ENCODE measurements at regions not wholly inside any gene's neighbourhood (a gene's known extent, or its start where the extent isn't known, plus 50 kb on each side); places are given as distances from the start of the nearest gene placed in this dataset.

- no CpG with 5 or more reads among the region's 2 CpGs for WGBS (ENCODE audit: extremely low coverage, insufficient read length, low lambda C conversion rate)
- Mint-ChIP-seq H3K9me3 (peaks cover 17 to 26% of the 10 kb centered on the region in 2 experiments), H3K4me3 (no peak overlapping the region), H3K27me3 (ENCODE audit: low read depth) (peaks cover 12% of the 10 kb centered on the region; the same call in 1 of the 2 replicates), H3K27ac (no peak overlapping the region), H3K4me1 (no peaks in the 10 kb centered on the region), H3K36me3 (ENCODE audit: insufficient read depth in 1 of 3, low read depth in 3 of 3) (peaks cover 1 to 12% (median 6%) of the 10 kb centered on the region in 3 experiments; a peak in 5 of 7 replicates)
- Histone ChIP-seq H3K27me3 (ENCODE audit: insufficient read depth, low read length) (no peaks in the 10 kb centered on the region), H3K9me3 (ENCODE audit: control insufficient read depth, low read depth, low read length) (peaks cover 11% of the 10 kb centered on the region), H2BK5ac (ENCODE audit: insufficient read length, low read length) (no peak overlapping the region), H2BK120ac (ENCODE audit: low read depth, low read length, poor library complexity, severe bottlenecking) (no peak overlapping the region), H3K4ac (ENCODE audit: low read depth, low read length) (no peak overlapping the region), H3K79me2 (ENCODE audit: insufficient read depth, low read length) (no peaks in the 10 kb centered on the region), H3K4me1 (ENCODE audit: insufficient read depth, low read length) (no peaks in the 10 kb centered on the region), H3K9ac (ENCODE audit: extremely low read depth, insufficient read length, low read length) (no peak overlapping the region), H3K18ac (ENCODE audit: insufficient read length, low read depth, low read length) (no peak overlapping the region), H2AFZ (ENCODE audit: low read length) (no peak overlapping the region), H4K8ac (replicated peaks; ENCODE audit: insufficient read length, low read depth, low read length) (no peak overlapping the region), H2BK15ac (ENCODE audit: low read depth, low read length) (no peak overlapping the region), H3K27ac (ENCODE audit: insufficient read length, low read depth, low read length) (no peak overlapping the region), H3T11ph (ENCODE audit: low read length) (no peak overlapping the region), H4K20me1 (ENCODE audit: control insufficient read depth, insufficient read depth, insufficient read length) (no peaks in the 10 kb centered on the region), H3K14ac (ENCODE audit: insufficient read depth, low read length) (no peak overlapping the region), H2AK5ac (ENCODE audit: insufficient read length, low read length) (no peak overlapping the region), H3K23me2 (ENCODE audit: insufficient read length, low read depth, low read length, poor library complexity, severe bottlenecking) (no peaks in the 10 kb centered on the region), H2BK20ac (ENCODE audit: low read depth, low read length, poor library complexity, severe bottlenecking) (no peak overlapping the region), H3K79me1 (ENCODE audit: insufficient read depth, low read depth, low read length, poor library complexity, severe bottlenecking) (no peaks in the 10 kb centered on the region), H3K4me2 (ENCODE audit: insufficient read depth, insufficient read length, low read length) (no peak overlapping the region), H4K91ac (ENCODE audit: insufficient read length, low read depth, low read length) (no peak overlapping the region), H2BK12ac (ENCODE audit: insufficient read length, low read depth, low read length) (no peak overlapping the region), H3K23ac (ENCODE audit: insufficient read length, low read depth, low read length) (no peak overlapping the region), H4K5ac (ENCODE audit: insufficient read length, low read depth, low read length) (no peak overlapping the region), H3K56ac (ENCODE audit: insufficient read length, low read depth, low read length) (no peak overlapping the region)
- TF ChIP-seq, protein P1, sequence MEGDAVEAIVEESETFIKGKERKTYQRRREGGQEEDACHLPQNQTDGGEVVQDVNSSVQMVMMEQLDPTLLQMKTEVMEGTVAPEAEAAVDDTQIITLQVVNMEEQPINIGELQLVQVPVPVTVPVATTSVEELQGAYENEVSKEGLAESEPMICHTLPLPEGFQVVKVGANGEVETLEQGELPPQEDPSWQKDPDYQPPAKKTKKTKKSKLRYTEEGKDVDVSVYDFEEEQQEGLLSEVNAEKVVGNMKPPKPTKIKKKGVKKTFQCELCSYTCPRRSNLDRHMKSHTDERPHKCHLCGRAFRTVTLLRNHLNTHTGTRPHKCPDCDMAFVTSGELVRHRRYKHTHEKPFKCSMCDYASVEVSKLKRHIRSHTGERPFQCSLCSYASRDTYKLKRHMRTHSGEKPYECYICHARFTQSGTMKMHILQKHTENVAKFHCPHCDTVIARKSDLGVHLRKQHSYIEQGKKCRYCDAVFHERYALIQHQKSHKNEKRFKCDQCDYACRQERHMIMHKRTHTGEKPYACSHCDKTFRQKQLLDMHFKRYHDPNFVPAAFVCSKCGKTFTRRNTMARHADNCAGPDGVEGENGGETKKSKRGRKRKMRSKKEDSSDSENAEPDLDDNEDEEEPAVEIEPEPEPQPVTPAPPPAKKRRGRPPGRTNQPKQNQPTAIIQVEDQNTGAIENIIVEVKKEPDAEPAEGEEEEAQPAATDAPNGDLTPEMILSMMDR (conservative IDR thresholded peaks at IDR 0.05) = no peak
- DNase-seq = no peak
Observed at GRCh38 chr9:95678759-95679158, 162.0 kb upstream of the PTCH1 start.

Data from H9 (cell line).